HL-60 (cell line): ENCODE measurements at regions not wholly inside any gene's neighbourhood (a gene's known extent, or its start where the extent isn't known, plus 50 kb on each side); places are given as distances from the start of the nearest gene placed in this dataset.

Source experiments
- DNase-seq, 2 experiments: peaks; one replicate each; pipeline ENCODE4 v3.0.0-alpha.2; 2010 to 2020; ENCODE audit warnings: low read depth in 1 of 2, low spot score in 1 of 2
- H3K27ac ChIP-seq: fragments of 250-450 bp; sonication (Bioruptor Pico); replicated peaks from 2 replicates; pipeline ENCODE4 v1.5.1; 2020; ENCODE audit warnings: mild to moderate bottlenecking, moderate library complexity
- H3K27me3 ChIP-seq: fragments of 250-450 bp; sonication (Bioruptor Pico); 2 replicates; pipeline ENCODE4 v1.5.1; 2021; ENCODE audit warnings: mild to moderate bottlenecking, moderate library complexity; ENCODE audit not compliant: insufficient read depth, poor library complexity, severe bottlenecking
- H3K4me3 ChIP-seq: replicated peaks from 2 replicates; pipeline ENCODE4 v1.5.1; 2011; ENCODE audit warnings: mild to moderate bottlenecking, control low read depth, low read length; ENCODE audit not compliant: insufficient read depth
- GABPA ChIP-seq: IDR thresholded peaks from 2 replicates; pipeline ENCODE4 v1.6.1; 2012; ENCODE audit warnings: low read depth
- POLR2AphosphoS5 ChIP-seq: IDR thresholded peaks from 2 replicates; pipeline ENCODE4 v1.6.1; 2012; ENCODE audit warnings: low read depth
- SPI1 ChIP-seq: IDR thresholded peaks from 2 replicates; pipeline ENCODE4 v1.6.1; 2012; ENCODE audit warnings: low read depth, mild to moderate bottlenecking, borderline replicate concordance
- TF ChIP-seq, protein P1 (sequence below): IDR thresholded peaks from 2 replicates; pipeline ENCODE4 v1.6.1; 2012; ENCODE audit warnings: low read depth; ENCODE audit not compliant: insufficient replicate concordance
- TF ChIP-seq, protein P2 (sequence below): IDR thresholded peaks from one replicate; pipeline ENCODE4 v1.5.1; 2011; ENCODE audit warnings: low read length, control low read depth, inconsistent platforms; ENCODE audit not compliant: insufficient read depth

DNA sequence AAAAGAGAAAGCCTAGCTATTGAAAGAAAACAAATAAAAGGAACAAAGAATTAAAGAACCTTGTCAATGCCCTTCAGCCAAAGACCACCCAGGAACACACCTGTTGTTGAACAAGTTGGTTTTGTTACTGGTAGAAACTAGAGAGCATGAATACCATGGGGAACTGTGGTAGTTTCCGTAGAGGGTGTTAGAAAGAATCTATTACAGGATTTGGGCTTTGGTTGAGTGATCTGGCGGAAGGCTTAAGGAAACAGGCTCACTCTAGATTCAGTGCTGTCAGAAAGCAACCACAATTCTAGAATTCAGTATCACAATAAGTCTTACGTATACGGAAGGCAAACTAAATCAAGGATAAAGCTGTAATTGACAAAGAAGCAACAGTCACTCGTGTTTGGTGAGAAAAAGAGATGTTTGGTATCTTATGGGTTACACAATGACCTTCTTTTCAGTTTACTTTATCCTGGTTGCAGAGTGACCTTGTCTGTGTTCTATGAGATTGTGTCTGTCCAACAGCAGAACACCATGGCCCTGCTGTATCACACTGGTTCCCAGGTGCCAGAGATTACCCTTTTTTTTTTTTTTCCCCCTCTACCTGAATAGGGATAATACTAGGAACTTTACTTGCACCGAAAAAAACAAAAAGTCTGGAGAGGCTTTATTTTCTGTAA is 265.9 kb downstream of the SHQ1 start:
- H3K27ac ChIP-seq, result no peak overlapping the region
- TF ChIP-seq, protein P1, sequence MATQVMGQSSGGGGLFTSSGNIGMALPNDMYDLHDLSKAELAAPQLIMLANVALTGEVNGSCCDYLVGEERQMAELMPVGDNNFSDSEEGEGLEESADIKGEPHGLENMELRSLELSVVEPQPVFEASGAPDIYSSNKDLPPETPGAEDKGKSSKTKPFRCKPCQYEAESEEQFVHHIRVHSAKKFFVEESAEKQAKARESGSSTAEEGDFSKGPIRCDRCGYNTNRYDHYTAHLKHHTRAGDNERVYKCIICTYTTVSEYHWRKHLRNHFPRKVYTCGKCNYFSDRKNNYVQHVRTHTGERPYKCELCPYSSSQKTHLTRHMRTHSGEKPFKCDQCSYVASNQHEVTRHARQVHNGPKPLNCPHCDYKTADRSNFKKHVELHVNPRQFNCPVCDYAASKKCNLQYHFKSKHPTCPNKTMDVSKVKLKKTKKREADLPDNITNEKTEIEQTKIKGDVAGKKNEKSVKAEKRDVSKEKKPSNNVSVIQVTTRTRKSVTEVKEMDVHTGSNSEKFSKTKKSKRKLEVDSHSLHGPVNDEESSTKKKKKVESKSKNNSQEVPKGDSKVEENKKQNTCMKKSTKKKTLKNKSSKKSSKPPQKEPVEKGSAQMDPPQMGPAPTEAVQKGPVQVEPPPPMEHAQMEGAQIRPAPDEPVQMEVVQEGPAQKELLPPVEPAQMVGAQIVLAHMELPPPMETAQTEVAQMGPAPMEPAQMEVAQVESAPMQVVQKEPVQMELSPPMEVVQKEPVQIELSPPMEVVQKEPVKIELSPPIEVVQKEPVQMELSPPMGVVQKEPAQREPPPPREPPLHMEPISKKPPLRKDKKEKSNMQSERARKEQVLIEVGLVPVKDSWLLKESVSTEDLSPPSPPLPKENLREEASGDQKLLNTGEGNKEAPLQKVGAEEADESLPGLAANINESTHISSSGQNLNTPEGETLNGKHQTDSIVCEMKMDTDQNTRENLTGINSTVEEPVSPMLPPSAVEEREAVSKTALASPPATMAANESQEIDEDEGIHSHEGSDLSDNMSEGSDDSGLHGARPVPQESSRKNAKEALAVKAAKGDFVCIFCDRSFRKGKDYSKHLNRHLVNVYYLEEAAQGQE, result no peak
- TF ChIP-seq GABPA, result no peak
- no peak for TF ChIP-seq POLR2AphosphoS5
- TF ChIP-seq, protein P2, sequence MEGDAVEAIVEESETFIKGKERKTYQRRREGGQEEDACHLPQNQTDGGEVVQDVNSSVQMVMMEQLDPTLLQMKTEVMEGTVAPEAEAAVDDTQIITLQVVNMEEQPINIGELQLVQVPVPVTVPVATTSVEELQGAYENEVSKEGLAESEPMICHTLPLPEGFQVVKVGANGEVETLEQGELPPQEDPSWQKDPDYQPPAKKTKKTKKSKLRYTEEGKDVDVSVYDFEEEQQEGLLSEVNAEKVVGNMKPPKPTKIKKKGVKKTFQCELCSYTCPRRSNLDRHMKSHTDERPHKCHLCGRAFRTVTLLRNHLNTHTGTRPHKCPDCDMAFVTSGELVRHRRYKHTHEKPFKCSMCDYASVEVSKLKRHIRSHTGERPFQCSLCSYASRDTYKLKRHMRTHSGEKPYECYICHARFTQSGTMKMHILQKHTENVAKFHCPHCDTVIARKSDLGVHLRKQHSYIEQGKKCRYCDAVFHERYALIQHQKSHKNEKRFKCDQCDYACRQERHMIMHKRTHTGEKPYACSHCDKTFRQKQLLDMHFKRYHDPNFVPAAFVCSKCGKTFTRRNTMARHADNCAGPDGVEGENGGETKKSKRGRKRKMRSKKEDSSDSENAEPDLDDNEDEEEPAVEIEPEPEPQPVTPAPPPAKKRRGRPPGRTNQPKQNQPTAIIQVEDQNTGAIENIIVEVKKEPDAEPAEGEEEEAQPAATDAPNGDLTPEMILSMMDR, result no peak
- TF ChIP-seq SPI1, result no peak
- H3K4me3 ChIP-seq, result no peak overlapping the region
- H3K27me3 ChIP-seq, result no peaks in the 10 kb centered on the region
- no peak for DNase-seq

DNA sequence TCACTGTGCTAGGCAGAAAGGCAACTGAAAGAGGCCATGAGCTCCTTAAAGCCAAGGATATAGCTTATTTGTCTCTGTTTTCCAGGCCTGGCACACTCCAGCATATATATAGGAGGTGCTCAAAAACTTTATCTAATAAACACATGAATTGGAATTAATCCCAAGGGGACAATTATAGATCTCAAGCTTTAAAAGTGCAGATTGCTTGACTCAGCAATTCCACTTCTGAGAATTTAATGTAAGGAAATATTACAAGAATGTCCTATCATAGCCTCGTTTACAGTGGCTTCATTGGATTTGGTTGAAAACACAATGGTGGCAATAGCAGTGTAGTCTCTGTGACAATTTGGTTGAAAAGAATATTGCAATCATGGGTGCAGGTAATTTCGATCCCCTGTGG is 267.3 kb downstream of the SHQ1 start:
- DNase-seq, result no peak
- Histone ChIP-seq H3K4me3 (no peak overlapping the region), H3K27ac (no peak overlapping the region), H3K27me3 (no peaks in the 10 kb centered on the region)
- TF ChIP-seq POLR2AphosphoS5, result no peak
- TF ChIP-seq GABPA, result no peak
- TF ChIP-seq SPI1, result no peak
- TF ChIP-seq, protein P1, result no peak
- TF ChIP-seq, protein P2, result no peak

DNA sequence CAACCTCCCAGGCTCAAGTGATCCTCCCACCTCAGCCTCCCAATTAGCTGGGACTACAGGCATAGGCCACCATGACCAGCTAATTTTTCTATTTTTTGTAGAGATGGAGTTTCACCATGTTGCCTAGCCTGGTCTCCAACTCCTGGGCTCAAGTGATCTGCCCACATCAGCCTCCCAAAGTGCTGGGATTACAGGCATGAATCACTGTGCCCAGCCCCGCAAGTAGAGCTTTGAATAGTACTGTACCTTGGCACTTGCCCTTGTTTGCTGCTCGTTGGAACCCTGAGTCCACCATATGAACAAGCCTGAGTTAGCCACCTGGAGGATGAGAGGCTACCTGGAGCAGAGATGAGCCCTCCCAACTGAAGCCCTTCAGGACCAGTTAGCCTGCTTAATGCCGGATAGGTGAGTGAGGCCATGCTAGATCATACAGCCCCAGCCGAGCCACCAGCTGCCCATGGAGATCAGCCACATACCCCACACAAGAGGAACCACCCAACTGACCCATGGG is 267.9 kb downstream of the SHQ1 start:
- no peaks in the 10 kb centered on the region for H3K27me3 ChIP-seq
- TF ChIP-seq SPI1 (no peak), POLR2AphosphoS5 (no peak), GABPA (no peak)
- TF ChIP-seq, protein P2, result no peak
- TF ChIP-seq, protein P1, result no peak
- no peak overlapping the region for H3K27ac ChIP-seq
- H3K4me3 ChIP-seq, result no peak overlapping the region
- no peak for DNase-seq
